ENCODE measurements at regions not wholly inside any gene's neighbourhood (a gene's known extent, or its start where the extent isn't known, plus 50 kb on each side); places are given as distances from the start of the nearest gene placed in this dataset.
"Not testable (repeated sequence)": the region's sequence is repeated elsewhere in the genome, so short reads cannot be mapped to it uniquely, and the experiment has no call there.

- H3K4me3 ChIP-seq (ENCODE audit: low read depth, low read length) = no peak overlapping the region
These were observed 176.1 kb downstream of the TBC1D2B start for GRCh38 chr15:77901251-77901881.

GRCh38 chr15:77900331-77900963, 177.1 kb downstream of the TBC1D2B start:
- not testable (repeated sequence) for H3K4me3 ChIP-seq (ENCODE audit: low read depth, low read length); DNase-seq (ENCODE audit: low read depth); H3K36me3 ChIP-seq (ENCODE audit: control insufficient read depth, insufficient read depth, low read length); H3K27me3 ChIP-seq (ENCODE audit: control insufficient read depth, insufficient read depth, low read length)
- TF ChIP-seq CTCF (IDR thresholded peaks at IDR 0.05; ENCODE audit: insufficient read depth, low read length, poor library complexity, severe bottlenecking) = peak; percentile 62

More at GRCh38 chr15:77901251-77901881, 176.1 kb downstream of the TBC1D2B start:
- no peak for DNase-seq (ENCODE audit: low read depth)
- no peaks in the 10 kb centered on the region for H3K36me3 ChIP-seq (ENCODE audit: control insufficient read depth, insufficient read depth, low read length)
- TF ChIP-seq CTCF (IDR thresholded peaks at IDR 0.05; ENCODE audit: insufficient read depth, low read length, poor library complexity, severe bottlenecking) = no peak
- H3K27me3 ChIP-seq (ENCODE audit: control insufficient read depth, insufficient read depth, low read length) = peaks cover 3% of the 10 kb centered on the region

GRCh38 chr15:77899776-77900175, 177.7 kb downstream of the TBC1D2B start:
- DNase-seq (ENCODE audit: low read depth); H3K4me3 ChIP-seq (ENCODE audit: low read depth, low read length); H3K27me3 ChIP-seq (ENCODE audit: control insufficient read depth, insufficient read depth, low read length); H3K36me3 ChIP-seq (ENCODE audit: control insufficient read depth, insufficient read depth, low read length): not testable (repeated sequence)

- no peak for DNase-seq (ENCODE audit: low read depth)
- Histone ChIP-seq H3K4me3 (ENCODE audit: low read depth, low read length) (no peak overlapping the region), H3K27me3 (ENCODE audit: control insufficient read depth, insufficient read depth, low read length) (no peaks in the 10 kb centered on the region), H3K36me3 (ENCODE audit: control insufficient read depth, insufficient read depth, low read length) (no peaks in the 10 kb centered on the region)
- no peak for TF ChIP-seq CTCF (IDR thresholded peaks at IDR 0.05; ENCODE audit: insufficient read depth, low read length, poor library complexity, severe bottlenecking)
These were observed 178.4 kb downstream of the TBC1D2B start for GRCh38 chr15:77898811-77899730.

GRCh38 chr15:77897896-77898406, 179.6 kb downstream of the TBC1D2B start:
- Histone ChIP-seq H3K36me3 (ENCODE audit: control insufficient read depth, insufficient read depth, low read length) (no peaks in the 10 kb centered on the region), H3K4me3 (ENCODE audit: low read depth, low read length) (no peak overlapping the region), H3K27me3 (ENCODE audit: control insufficient read depth, insufficient read depth, low read length) (no peaks in the 10 kb centered on the region)
- no peak for DNase-seq (ENCODE audit: low read depth)
- TF ChIP-seq CTCF (IDR thresholded peaks at IDR 0.05; ENCODE audit: insufficient read depth, low read length, poor library complexity, severe bottlenecking) = no peak

- not testable (repeated sequence) for H3K36me3 ChIP-seq (ENCODE audit: control insufficient read depth, insufficient read depth, low read length); H3K27me3 ChIP-seq (ENCODE audit: control insufficient read depth, insufficient read depth, low read length); H3K4me3 ChIP-seq (ENCODE audit: low read depth, low read length); DNase-seq (ENCODE audit: low read depth)
These were observed 180.2 kb downstream of the TBC1D2B start for GRCh38 chr15:77897113-77897895.

GRCh38 chr15:77896147-77897112, 181.1 kb downstream of the TBC1D2B start:
- not testable (repeated sequence) for H3K4me3 ChIP-seq (ENCODE audit: low read depth, low read length); H3K27me3 ChIP-seq (ENCODE audit: control insufficient read depth, insufficient read depth, low read length); H3K36me3 ChIP-seq (ENCODE audit: control insufficient read depth, insufficient read depth, low read length); DNase-seq (ENCODE audit: low read depth)
